HEK293T (cell line): ENCODE measurements at regions not wholly inside any gene's neighbourhood (a gene's known extent, or its start where the extent isn't known, plus 50 kb on each side); places are given as distances from the start of the nearest gene placed in this dataset.

ENCODE experiments used
- CTCF ChIA-PET: fragments of 350-600 bp; formaldehyde crosslinking; extraction: SDS; loops from one replicate; lab custom pipeline; 2021; ENCODE audit warnings: antibody characterized with exemption, inconsistent platforms; lab: Yijun Ruan, JAX
- POLR2A ChIA-PET: fragments of 350-600 bp; formaldehyde crosslinking; extraction: SDS; loops from one replicate; lab custom pipeline; 2020; ENCODE audit warnings: antibody characterized with exemption, inconsistent platforms; lab: Yijun Ruan, JAX
- DNase-seq: peaks from one replicate; pipeline ENCODE4 v3.0.0; 2012; ENCODE audit warnings: mixed read lengths; ENCODE audit errors: extremely low spot score
- ARNT ChIP-seq: fragments of 450-650 bp; IDR thresholded peaks from 2 replicates; pipeline ENCODE4 v1.6.1; 2017; ENCODE audit warnings: mild to moderate bottlenecking
- BHLHE40 ChIP-seq: fragments of 450-650 bp; IDR thresholded peaks from 2 replicates; pipeline ENCODE4 v1.6.1; 2016; ENCODE audit warnings: mild to moderate bottlenecking, moderate library complexity, borderline replicate concordance
- CTBP1 ChIP-seq: fragments of 450-650 bp; IDR thresholded peaks from 2 replicates; pipeline ENCODE4 v1.6.1; 2016; ENCODE audit warnings: borderline replicate concordance
- ELF4 ChIP-seq: fragments of 450-650 bp; IDR thresholded peaks from 2 replicates; pipeline ENCODE4 v1.6.1; 2017; ENCODE audit warnings: antibody characterized with exemption
- FOXA1 ChIP-seq: fragments of 450-650 bp; IDR thresholded peaks from 2 replicates; pipeline ENCODE4 v1.6.1; 2016; ENCODE audit warnings: mild to moderate bottlenecking
- FOXK2 ChIP-seq: fragments of 450-650 bp; IDR thresholded peaks from 2 replicates; pipeline ENCODE4 v1.6.1; 2016; ENCODE audit warnings: mild to moderate bottlenecking
- FOXM1 ChIP-seq: fragments of 450-650 bp; IDR thresholded peaks from 2 replicates; pipeline ENCODE4 v1.6.1; 2017; ENCODE audit warnings: mild to moderate bottlenecking, borderline replicate concordance
- HDGF ChIP-seq: fragments of 450-650 bp; IDR thresholded peaks from 2 replicates; pipeline ENCODE4 v1.6.1; 2017; ENCODE audit warnings: antibody characterized with exemption, borderline replicate concordance
- L3MBTL2 ChIP-seq: fragments of 450-650 bp; conservative IDR thresholded peaks from 2 replicates; pipeline ENCODE4 v1.6.1; 2016; ENCODE audit warnings: mild to moderate bottlenecking
- LEF1 ChIP-seq: fragments of 450-650 bp; IDR thresholded peaks from 2 replicates; pipeline ENCODE4 v1.6.1; 2017; ENCODE audit warnings: mild to moderate bottlenecking, borderline replicate concordance
- NFRKB ChIP-seq: fragments of 450-650 bp; IDR thresholded peaks from 2 replicates; pipeline ENCODE4 v1.6.1; 2016; ENCODE audit warnings: mild to moderate bottlenecking, moderate library complexity
- PKNOX1 ChIP-seq: fragments of 450-650 bp; IDR thresholded peaks from 2 replicates; pipeline ENCODE4 v1.6.1; 2016
- SP1 ChIP-seq: fragments of 450-650 bp; IDR thresholded peaks from 2 replicates; pipeline ENCODE4 v1.6.1; 2017
- SUZ12 ChIP-seq: fragments of 450-650 bp; IDR thresholded peaks from 2 replicates; pipeline ENCODE4 v1.6.1; 2016; ENCODE audit warnings: mild to moderate bottlenecking
- TARDBP ChIP-seq: fragments of 450-650 bp; IDR thresholded peaks from 2 replicates; pipeline ENCODE4 v1.6.1; 2016
- ZNF384 ChIP-seq: fragments of 450-650 bp; IDR thresholded peaks from 2 replicates; pipeline ENCODE4 v1.6.1; 2016

GRCh38 chr10:29035721-29036120, 253.1 kb upstream of the LYZL1 start:
- ChIA-PET POLR2A (no interaction called here), CTCF (no interaction called here)
- TF ChIP-seq SP1 (no peak), PKNOX1 (no peak), FOXK2 (no peak), CTBP1 (no peak)
- no peak for DNase-seq

GRCh38 chr10:29037348-29038113, 251.3 kb upstream of the LYZL1 start:
- ChIA-PET POLR2A (no interaction called here), CTCF (no interaction called here)
- DNase-seq, result no peak
- no peak for TF ChIP-seq NFRKB
- no peak for TF ChIP-seq ELF4
- no peak for TF ChIP-seq SP1
- TF ChIP-seq L3MBTL2, result no peak

GRCh38 chr10:29039091-29039490, 249.8 kb upstream of the LYZL1 start:
- ChIA-PET POLR2A (no interaction called here), CTCF (no interaction called here)
- TF ChIP-seq CTBP1 (no peak), FOXK2 (no peak), ZNF384 (no peak), ELF4 (no peak), NFRKB (no peak), FOXA1 (no peak), PKNOX1 (no peak), LEF1 (no peak), ARNT (no peak), BHLHE40 (no peak), FOXM1 (no peak), HDGF (no peak), SP1 (no peak), L3MBTL2 (no peak)
- DNase-seq, result no peak

- DNase-seq, result no peak
- POLR2A ChIA-PET, result no interaction called here
- TF ChIP-seq FOXK2 (no peak), ZNF384 (no peak), LEF1 (no peak), FOXM1 (no peak), SP1 (no peak), FOXA1 (no peak), HDGF (no peak), SUZ12 (no peak), L3MBTL2 (no peak), BHLHE40 (no peak), ARNT (no peak), NFRKB (no peak), CTBP1 (no peak)
- CTCF ChIA-PET, result no interaction called here
Observed at GRCh38 chr10:29039677-29040189, 249.1 kb upstream of the LYZL1 start.

GRCh38 chr10:29041616-29042015, 247.3 kb upstream of the LYZL1 start:
- POLR2A ChIA-PET, result no interaction called here
- DNase-seq, result no peak
- CTCF ChIA-PET, result interaction anchor here (0.8 kb wide), 1 partner anchor 15 kb away, joined by 3 read pairs; no protein-coding TSS in a partner anchor
- TF ChIP-seq L3MBTL2 (no peak), TARDBP (no peak), CTBP1 (no peak), NFRKB (no peak), BHLHE40 (no peak), ZNF384 (no peak), FOXK2 (no peak), ELF4 (no peak), SUZ12 (no peak), PKNOX1 (no peak), LEF1 (no peak), SP1 (no peak), FOXA1 (no peak), HDGF (no peak), ARNT (no peak), FOXM1 (no peak)

GRCh38 chr10:29048506-29048905, 240.4 kb upstream of the LYZL1 start:
- TF ChIP-seq FOXK2 (no peak), ELF4 (no peak), HDGF (no peak), ZNF384 (no peak), TARDBP (no peak), BHLHE40 (no peak), ARNT (no peak), LEF1 (no peak), L3MBTL2 (no peak), SUZ12 (no peak), FOXM1 (no peak), CTBP1 (no peak), NFRKB (no peak), FOXA1 (no peak), SP1 (no peak), PKNOX1 (no peak)
- no peak for DNase-seq
- POLR2A ChIA-PET, result no interaction called here
- CTCF ChIA-PET, result no interaction called here
